Loucy (cell line): ENCODE measurements at regions not wholly inside any gene's neighbourhood (a gene's known extent, or its start where the extent isn't known, plus 50 kb on each side); places are given as distances from the start of the nearest gene placed in this dataset.
A peak's percentile ranks its signal among the peaks of the same experiment; 100 is the strongest.

Experiments used
- H2AFZ ChIP-seq: fragments of 200-600 bp; sonication (generic); 2 replicates; pipeline ENCODE4 v1.6.0; 2016; ENCODE audit warnings: antibody characterized with exemption, mild to moderate bottlenecking, low read length, moderate library complexity
- H3F3A ChIP-seq: fragments of 200-600 bp; 2 replicates; pipeline ENCODE4 v1.6.0; 2016; ENCODE audit warnings: antibody characterized with exemption, low read depth, mild to moderate bottlenecking
- H3K27me3 ChIP-seq: fragments of 200-600 bp; sonication (generic); 2 replicates; pipeline ENCODE4 v1.6.1; 2014; ENCODE audit warnings: low read length, mild to moderate bottlenecking; ENCODE audit not compliant: insufficient read depth, poor library complexity, severe bottlenecking
- H3K36me3 ChIP-seq: fragments of 200-600 bp; sonication (generic); 2 replicates; pipeline ENCODE4 v1.6.1; 2016; ENCODE audit warnings: low read length; ENCODE audit not compliant: insufficient read depth
- H3K4me1 ChIP-seq: fragments of 200-600 bp; sonication (generic); 2 replicates; pipeline ENCODE4 v1.5.1; 2014; ENCODE audit warnings: low read length, mild to moderate bottlenecking; ENCODE audit not compliant: insufficient read depth, poor library complexity, severe bottlenecking
- H3K4me2 ChIP-seq: fragments of 200-600 bp; sonication (generic); 2 replicates; pipeline ENCODE4 v1.6.0; 2014; ENCODE audit warnings: antibody characterized with exemption, low read length, low read depth, mild to moderate bottlenecking; ENCODE audit not compliant: poor library complexity, severe bottlenecking
- H3K4me3 ChIP-seq: fragments of 200-600 bp; sonication (generic); 2 replicates; pipeline ENCODE4 v1.5.1; 2014; ENCODE audit warnings: low read length, mild to moderate bottlenecking, mixed read lengths; ENCODE audit not compliant: poor library complexity, severe bottlenecking
- H3K79me2 ChIP-seq: fragments of 200-600 bp; sonication (generic); 2 replicates; pipeline ENCODE4 v1.6.1; 2014; ENCODE audit warnings: low read length; ENCODE audit not compliant: insufficient read depth
- H3K9ac ChIP-seq: fragments of 200-600 bp; sonication (generic); 2 replicates; pipeline ENCODE4 v1.6.0; 2014; ENCODE audit warnings: mild to moderate bottlenecking, low read depth, low read length, moderate library complexity; ENCODE audit not compliant: poor library complexity, severe bottlenecking
- H3K9me2 ChIP-seq: fragments of 200-600 bp; sonication (generic); replicated peaks from 2 replicates; pipeline ENCODE4 v1.6.1; 2016; ENCODE audit warnings: low read depth, low read length, mixed read lengths
- H3K9me3 ChIP-seq: fragments of 200-600 bp; sonication (generic); 2 replicates; pipeline ENCODE4 v1.6.1; 2014; ENCODE audit warnings: mild to moderate bottlenecking, antibody characterized with exemption, low read length, low read depth; ENCODE audit not compliant: insufficient read depth
- H4K20me1 ChIP-seq: fragments of 200-600 bp; sonication (generic); 2 replicates; pipeline ENCODE4 v1.6.0; 2014; ENCODE audit warnings: antibody characterized with exemption, low read length, mild to moderate bottlenecking; ENCODE audit not compliant: insufficient read depth, poor library complexity, severe bottlenecking
- EZH2phosphoT487 ChIP-seq: fragments of 200-600 bp; IDR thresholded peaks from 2 replicates; pipeline ENCODE4 v1.6.1; 2018; ENCODE audit warnings: antibody characterized with exemption, mild to moderate bottlenecking, moderate library complexity, borderline replicate concordance
- TF ChIP-seq, protein P1 (sequence below): fragments of 200-600 bp; sonication (generic); conservative IDR thresholded peaks from 2 replicates; pipeline ENCODE4 v1.5.1; 2014; ENCODE audit warnings: mild to moderate bottlenecking, antibody characterized with exemption, low read length

DNA sequence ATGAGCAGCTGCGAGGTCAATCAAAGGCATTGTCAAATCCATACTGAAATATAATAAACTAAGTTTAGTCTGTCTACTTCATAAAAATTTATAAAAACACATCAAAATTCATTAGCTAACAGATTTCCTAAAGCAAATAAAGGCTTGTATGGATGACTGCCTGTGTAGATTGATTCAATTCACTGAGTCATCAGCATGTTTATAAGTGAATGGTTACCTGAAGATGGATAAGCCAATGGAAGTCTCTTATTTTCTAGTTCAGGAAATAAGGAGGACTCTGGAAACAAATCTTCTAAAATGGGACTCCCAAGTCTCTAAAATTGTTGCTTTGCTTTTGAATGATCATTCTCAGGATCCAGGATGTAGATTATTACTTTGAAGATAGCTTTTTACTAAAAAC, 57.0 kb upstream of the HNRNPA3 start:
- TF ChIP-seq, protein P1, sequence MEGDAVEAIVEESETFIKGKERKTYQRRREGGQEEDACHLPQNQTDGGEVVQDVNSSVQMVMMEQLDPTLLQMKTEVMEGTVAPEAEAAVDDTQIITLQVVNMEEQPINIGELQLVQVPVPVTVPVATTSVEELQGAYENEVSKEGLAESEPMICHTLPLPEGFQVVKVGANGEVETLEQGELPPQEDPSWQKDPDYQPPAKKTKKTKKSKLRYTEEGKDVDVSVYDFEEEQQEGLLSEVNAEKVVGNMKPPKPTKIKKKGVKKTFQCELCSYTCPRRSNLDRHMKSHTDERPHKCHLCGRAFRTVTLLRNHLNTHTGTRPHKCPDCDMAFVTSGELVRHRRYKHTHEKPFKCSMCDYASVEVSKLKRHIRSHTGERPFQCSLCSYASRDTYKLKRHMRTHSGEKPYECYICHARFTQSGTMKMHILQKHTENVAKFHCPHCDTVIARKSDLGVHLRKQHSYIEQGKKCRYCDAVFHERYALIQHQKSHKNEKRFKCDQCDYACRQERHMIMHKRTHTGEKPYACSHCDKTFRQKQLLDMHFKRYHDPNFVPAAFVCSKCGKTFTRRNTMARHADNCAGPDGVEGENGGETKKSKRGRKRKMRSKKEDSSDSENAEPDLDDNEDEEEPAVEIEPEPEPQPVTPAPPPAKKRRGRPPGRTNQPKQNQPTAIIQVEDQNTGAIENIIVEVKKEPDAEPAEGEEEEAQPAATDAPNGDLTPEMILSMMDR, result no peak
- no peak for TF ChIP-seq EZH2phosphoT487
- Histone ChIP-seq H3F3A (no peaks in the 10 kb centered on the region), H2AFZ (0 out of 2 replicates have a peak overlapping the region, but pooled peaks have one; percentile 25), H3K4me2 (no peak overlapping the region), H3K9me2 (no peaks in the 10 kb centered on the region), H3K36me3 (no peaks in the 10 kb centered on the region), H3K9ac (no peak overlapping the region), H4K20me1 (no peaks in the 10 kb centered on the region), H3K4me1 (peaks cover 4% of the 10 kb centered on the region), H3K4me3 (no peak overlapping the region), H3K9me3 (no peaks in the 10 kb centered on the region), H3K27me3 (no peaks in the 10 kb centered on the region), H3K79me2 (no peaks in the 10 kb centered on the region)

DNA sequence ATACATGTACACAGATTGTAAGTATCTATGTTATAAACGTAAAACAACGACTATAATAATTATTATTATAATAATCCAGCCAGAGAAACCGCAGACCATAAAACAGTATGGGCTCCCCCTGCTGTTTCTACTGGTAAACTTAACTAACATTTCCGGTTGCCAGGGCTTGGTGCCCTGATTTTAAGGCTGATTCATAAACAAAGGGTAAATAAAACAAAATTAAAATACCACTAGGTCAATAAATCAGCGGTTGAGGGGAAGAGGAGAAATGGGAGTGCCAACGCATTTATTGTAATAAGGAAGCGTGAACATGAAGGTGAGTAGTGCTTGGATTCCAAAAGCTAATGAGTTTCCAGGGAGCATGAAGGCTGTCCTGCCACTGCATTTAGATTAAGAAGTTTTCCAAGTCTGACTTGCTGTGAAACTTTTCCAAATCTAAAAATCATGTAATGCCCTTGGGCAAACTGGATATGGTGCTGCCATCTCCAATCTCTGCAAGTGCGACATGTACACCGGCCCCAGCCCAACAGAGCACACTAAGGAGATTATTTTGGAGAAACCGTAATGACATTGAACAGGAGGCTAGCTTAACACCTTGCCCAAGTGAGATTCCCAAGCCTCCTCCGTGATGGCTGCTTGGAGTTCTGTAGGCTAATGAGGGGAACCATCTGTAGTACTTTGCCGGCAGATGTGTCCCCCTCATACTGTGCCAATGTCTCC, 50.7 kb upstream of the HNRNPA3 start:
- H3K9me3 ChIP-seq, result no peaks in the 10 kb centered on the region
- H3K9ac ChIP-seq, result no peak overlapping the region
- H3K4me1 ChIP-seq, result peaks cover 14% of the 10 kb centered on the region
- no peaks in the 10 kb centered on the region for H3F3A ChIP-seq
- H2AFZ ChIP-seq, result no peak overlapping the region
- H3K36me3 ChIP-seq, result no peaks in the 10 kb centered on the region
- H3K27me3 ChIP-seq, result no peaks in the 10 kb centered on the region
- H4K20me1 ChIP-seq, result no peaks in the 10 kb centered on the region
- no peak overlapping the region for H3K4me3 ChIP-seq
- H3K79me2 ChIP-seq, result no peaks in the 10 kb centered on the region
- H3K4me2 ChIP-seq, result no peak overlapping the region
- H3K9me2 ChIP-seq, result no peaks in the 10 kb centered on the region
- TF ChIP-seq, protein P1, result peak; percentile 69
- no peak for TF ChIP-seq EZH2phosphoT487
